SIG-M5 treated with dmso at 0.1 percent for 504 hours (cell line): ENCODE measurements at regions not wholly inside any gene's neighbourhood (a gene's known extent, or its start where the extent isn't known, plus 50 kb on each side); places are given as distances from the start of the nearest gene placed in this dataset.

ENCODE experiments used
- DNase-seq: peaks from one replicate; lab custom pipeline; 2025; ENCODE audit not compliant: unreplicated experiment; lab: John Stamatoyannopoulos, UW

DNA sequence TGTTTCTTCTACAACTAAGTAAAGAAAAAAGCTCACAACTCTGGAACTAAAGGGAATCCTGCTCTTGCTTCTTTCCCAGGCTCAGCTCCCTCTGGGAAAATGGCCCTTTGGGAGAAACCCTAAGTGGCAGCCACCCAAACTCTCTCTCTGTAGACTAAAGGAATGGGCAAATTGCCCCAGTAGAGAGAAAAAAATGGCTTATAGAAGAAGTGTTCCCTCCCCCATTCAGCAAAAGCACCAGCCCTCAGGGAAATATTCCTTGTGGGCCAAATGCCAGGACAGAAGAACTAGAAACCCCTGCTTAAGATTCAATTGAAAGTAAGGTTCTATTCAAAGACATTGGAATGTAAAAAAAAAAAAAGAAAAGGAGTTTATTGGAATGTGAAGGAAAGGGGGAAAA, 603.7 kb upstream of the ALCAM start:
- DNase-seq, result no peak

GRCh38 chr3:104764496-104764895, 602.2 kb upstream of the ALCAM start:
- no peak for DNase-seq

GRCh38 chr3:104768886-104769285, 597.8 kb upstream of the ALCAM start:
- no peak for DNase-seq

GRCh38 chr3:104779324-104779723, 587.4 kb upstream of the ALCAM start:
- no peak for DNase-seq

- no peak for DNase-seq
Observed at GRCh38 chr3:104781112-104781511, 585.6 kb upstream of the ALCAM start.

- no peak for DNase-seq
Observed at GRCh38 chr3:104785947-104786346, 580.8 kb upstream of the ALCAM start.

DNA sequence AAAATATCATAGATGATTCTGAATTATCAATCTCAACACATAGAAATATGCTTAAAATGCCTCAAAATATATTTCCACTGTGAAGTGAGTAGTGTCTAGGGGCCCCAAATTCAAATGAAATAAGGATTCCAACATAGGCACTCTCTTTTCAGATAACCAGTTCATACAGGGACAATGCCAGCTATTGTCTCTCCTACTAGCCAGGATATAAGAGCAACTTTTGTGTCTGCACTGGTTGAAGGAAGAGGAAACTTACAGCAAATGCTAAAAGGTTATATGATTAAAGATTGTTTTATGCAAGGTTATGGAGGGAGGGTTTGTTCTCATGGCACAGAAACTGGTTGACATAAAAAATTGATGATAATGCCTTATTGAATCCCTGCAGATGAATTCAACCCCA, 579.4 kb upstream of the ALCAM start:
- DNase-seq, result no peak

- no peak for DNase-seq
Observed at GRCh38 chr3:104788807-104789206, 577.9 kb upstream of the ALCAM start.

- DNase-seq, result no peak
Observed at GRCh38 chr3:104791331-104791730, 575.4 kb upstream of the ALCAM start.

DNA sequence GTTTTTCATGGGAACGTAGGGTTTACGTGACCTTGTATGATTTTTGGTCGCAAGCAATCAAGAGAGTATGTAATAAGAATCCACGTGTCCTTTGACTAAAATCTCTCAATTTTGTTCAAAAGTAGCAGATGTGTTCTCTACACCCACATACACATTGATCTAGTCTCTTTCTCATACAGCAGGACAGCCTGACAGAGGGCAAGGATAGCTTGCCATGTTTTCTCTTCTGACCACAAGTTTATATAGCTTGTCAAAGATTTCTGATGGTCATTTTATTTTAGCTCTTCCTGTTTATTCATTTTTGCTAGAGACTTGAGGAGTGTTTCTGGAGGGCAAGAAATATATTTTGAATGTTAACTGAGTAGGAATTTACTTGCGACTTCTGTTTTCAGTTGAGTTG, 570.2 kb upstream of the ALCAM start:
- no peak for DNase-seq

GRCh38 chr3:104805042-104805441, 561.7 kb upstream of the ALCAM start:
- no peak for DNase-seq

DNA sequence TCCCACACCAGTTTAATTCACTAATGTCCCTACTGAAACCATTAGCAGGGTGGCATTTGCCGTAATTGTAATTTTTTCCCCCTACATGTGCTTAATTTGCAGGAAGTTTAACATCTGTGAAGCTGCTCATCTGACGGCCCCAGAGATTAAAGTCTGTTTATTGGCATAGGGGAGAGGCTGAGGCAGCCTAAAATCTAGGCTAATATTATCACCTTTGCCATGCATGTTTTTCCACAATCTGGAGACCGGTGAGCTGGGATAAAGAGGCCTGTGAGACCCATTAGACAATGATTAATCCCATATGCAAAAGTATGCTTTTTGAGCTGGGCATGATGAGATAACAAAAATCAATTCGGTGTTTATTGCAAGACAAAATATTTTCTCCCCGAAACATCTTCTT, 561.2 kb upstream of the ALCAM start:
- DNase-seq, result no peak

GRCh38 chr3:104810896-104811295, 555.8 kb upstream of the ALCAM start:
- no peak for DNase-seq

DNA sequence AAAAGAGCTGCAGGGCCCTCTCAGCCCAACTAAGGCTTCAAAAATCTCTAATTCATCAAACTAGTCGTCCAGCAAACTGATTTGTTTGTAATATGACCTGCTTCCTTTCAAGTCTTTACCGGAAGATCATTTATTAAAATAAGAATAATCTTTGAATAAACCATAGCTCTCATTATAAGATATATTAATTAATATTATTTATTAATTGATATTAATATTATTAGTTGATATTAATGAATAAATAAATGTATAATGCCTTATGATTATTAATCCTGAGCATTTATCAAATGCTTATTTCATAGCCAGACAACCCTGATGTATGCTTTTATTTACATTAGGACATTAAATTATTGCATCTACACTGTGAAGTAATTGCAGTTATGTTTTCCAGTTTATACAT, 550.7 kb upstream of the ALCAM start:
- no peak for DNase-seq

DNA sequence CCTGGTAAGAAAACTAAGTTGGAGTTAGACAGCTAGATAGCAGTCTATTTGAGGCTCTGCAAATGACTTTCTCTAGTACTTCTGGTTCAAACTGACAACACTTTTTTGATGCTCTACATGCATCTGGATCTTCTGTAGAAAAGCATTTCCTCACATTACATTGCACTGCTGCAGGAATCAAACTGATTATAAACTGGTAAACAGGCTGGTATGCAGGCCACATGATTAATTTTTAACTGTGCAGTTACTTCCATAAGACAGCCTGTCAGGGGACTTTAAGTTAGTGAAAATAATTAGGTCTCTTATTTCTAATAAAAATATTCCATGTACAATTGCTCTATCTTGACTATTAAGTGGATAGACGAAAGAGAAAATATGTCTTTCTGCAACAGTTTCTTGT, 550.0 kb upstream of the ALCAM start:
- no peak for DNase-seq

DNA sequence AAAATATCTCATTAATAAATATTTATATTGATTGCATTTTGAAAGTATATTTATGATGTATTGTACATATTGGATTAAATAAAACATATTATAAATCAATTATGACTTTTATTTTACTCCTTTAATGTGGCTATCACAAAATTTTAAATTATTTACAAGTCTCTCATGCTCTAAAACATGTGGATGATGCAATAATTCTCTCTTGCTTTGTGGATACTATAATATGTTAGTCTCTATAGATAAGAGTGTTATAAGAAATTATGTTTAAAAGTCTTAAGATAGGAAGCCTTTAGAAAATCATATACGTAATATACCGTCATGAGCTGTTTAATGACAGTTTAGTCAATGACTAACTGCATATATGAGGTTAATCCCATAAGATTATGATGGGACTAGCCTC, 547.4 kb upstream of the ALCAM start:
- no peak for DNase-seq

GRCh38 chr3:104820959-104821358, 545.8 kb upstream of the ALCAM start:
- DNase-seq, result no peak

DNA sequence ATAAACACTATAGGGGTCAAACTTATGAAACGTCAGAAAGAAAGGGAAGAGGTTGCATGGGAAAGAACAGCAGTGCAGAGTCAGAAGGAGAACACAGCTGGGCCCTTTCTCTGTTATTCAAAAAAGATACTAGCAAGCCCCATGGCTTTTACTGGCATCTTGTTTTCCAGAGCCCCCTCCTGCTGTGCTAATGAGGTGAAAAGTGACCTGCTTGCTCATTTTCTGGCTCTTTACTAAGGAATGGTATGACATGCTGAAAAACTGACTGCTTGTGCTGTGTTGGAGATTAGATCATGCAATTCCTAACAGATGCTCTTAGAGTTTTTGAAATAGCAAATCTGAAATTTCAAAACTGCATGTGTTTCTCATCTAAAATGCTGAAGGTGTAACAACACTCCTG, 541.6 kb upstream of the ALCAM start:
- no peak for DNase-seq

DNA sequence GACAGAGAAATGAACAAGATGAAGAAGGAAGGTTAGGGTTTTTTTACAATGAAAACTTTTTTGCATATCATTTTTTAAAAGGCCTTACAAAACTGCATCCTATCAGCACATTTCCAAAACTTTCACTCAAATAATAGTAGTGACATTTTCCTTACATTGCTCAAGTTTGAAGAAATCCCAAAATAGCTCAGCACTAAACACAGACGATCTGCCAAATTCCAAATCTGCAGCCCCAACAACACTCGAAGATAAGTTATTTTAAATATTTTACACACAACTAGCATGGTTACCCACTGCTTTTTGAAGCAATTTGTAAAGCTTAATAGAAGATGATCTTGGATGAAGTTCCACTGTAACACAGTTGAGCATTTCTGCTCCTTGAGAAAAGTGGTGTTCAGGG, 535.6 kb upstream of the ALCAM start:
- DNase-seq, result no peak

DNA sequence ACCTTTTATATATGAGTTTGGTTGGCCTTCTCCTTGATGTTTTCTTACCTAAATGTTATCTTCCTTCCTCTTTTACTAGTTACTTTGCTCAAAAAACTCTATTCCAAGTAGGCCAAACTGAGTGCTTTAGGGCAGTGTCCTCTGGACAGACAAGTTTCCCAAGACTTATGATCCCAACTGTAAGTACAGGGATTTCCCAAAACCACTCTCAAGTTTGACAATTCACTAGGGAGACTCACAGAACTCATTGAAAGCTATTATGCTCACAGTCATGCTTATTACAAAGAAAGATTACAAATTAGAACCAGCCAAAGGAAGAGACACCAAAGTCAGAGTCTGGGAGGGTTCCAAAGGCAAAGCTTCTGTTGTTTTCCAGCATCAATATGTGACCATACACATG, 534.2 kb upstream of the ALCAM start:
- no peak for DNase-seq

DNA sequence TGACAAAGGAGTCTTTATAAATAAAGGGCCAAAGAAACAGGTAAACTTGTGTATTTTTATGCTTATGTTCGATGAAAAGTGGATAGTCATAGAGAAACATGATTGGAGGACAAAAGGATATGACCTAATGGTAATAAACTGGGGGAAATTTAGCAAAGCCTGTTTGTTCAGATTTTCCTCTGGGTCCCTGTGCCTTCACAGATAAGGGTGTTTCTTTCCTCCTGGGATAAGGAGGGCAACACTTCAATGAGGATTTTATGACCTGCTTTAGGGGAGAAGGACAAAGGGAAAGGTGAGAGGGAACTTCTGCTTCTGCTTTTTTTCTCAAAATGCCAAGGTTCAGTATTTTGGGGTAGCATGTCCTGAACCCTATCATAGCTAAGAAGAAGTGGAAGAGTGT, 531.3 kb upstream of the ALCAM start:
- no peak for DNase-seq

DNA sequence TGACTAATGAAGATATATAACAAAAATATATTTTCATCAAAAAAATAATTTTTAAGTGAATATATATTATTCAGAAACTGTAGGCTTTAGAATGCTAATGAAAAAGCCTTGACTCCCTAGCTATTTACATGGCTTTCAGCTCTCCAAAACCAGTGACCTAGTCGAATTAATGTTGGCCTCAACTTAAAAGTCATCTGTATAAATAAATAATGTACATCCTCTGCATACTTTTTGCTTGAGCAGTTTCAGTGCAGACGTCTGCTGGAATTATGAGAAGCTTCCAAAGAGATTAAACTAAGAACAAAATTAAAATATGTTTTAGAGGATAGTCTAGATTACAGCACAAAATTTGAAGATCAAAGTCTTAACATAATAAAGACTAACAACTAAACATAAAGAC, 520.4 kb upstream of the ALCAM start:
- DNase-seq, result no peak

GRCh38 chr3:104849070-104849469, 517.6 kb upstream of the ALCAM start:
- no peak for DNase-seq

DNA sequence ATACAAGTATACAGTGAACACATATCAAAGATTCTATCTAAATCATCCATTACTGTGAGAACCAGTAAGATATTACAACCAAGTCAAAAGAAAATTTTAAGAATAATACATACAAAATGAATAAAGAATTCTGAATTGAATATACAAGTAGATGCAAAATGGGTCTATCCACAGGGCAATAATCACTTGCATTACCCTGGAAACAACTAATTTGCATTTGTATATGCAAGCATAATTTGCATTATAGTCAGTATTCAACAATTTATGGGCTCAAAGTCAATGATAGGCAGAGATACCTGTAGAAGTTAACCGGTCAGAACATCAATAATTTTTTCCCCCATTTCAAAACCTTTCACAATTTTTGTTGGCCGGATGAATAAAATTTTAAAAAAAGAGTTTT, 512.2 kb upstream of the ALCAM start:
- no peak for DNase-seq
